ENCODE measurements at regions not wholly inside any gene's neighbourhood (a gene's known extent, or its start where the extent isn't known, plus 50 kb on each side); places are given as distances from the start of the nearest gene placed in this dataset.

DNA sequence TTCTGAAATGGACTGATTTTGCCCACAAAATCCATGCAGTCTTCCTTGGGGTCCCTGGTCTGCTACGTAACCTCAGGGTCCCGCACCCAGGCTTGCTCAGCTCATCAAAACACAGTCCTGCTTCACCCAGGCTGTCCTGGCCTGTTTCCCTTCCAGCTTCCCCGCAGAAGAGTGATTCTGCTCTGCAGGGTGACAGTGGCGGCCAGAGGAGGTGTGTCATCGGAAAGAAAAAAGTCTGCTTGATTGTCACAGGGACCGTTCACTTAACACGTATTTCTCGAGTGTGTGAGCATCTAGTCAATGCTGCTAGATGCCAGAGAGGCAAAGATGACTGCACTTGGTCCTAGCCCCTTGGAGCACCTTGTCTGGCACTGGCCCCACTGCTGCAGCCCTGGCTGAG, 50.1 kb upstream of the ABHD2 start:
- no peak overlapping the region for H3K4me3 ChIP-seq
- TF ChIP-seq, protein P1, sequence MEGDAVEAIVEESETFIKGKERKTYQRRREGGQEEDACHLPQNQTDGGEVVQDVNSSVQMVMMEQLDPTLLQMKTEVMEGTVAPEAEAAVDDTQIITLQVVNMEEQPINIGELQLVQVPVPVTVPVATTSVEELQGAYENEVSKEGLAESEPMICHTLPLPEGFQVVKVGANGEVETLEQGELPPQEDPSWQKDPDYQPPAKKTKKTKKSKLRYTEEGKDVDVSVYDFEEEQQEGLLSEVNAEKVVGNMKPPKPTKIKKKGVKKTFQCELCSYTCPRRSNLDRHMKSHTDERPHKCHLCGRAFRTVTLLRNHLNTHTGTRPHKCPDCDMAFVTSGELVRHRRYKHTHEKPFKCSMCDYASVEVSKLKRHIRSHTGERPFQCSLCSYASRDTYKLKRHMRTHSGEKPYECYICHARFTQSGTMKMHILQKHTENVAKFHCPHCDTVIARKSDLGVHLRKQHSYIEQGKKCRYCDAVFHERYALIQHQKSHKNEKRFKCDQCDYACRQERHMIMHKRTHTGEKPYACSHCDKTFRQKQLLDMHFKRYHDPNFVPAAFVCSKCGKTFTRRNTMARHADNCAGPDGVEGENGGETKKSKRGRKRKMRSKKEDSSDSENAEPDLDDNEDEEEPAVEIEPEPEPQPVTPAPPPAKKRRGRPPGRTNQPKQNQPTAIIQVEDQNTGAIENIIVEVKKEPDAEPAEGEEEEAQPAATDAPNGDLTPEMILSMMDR (IDR thresholded peaks at IDR 0.05), result no peak
- no peak for DNase-seq (ENCODE audit: low spot score)
- no peak overlapping the region for H3K27ac ChIP-seq
